Activated CD4-positive, alpha-beta T cell treated with anti-CD3 and anti-CD28 coated beads for 36 hours (primary cell): ENCODE measurements at regions not wholly inside any gene's neighbourhood (a gene's known extent, or its start where the extent isn't known, plus 50 kb on each side); places are given as distances from the start of the nearest gene placed in this dataset.

Experiments used
- ATAC-seq: fragments of 200-7000 bp; cut with Tn5 transposase; one replicate; pipeline ENCODE4 v1.10.0; 2021; ENCODE audit warnings: mild to moderate bottlenecking, moderate library complexity
- CTCF ChIA-PET: fragments of 350-600 bp; sonication (Branson Sonifier 250); formaldehyde crosslinking; loops from one replicate; lab custom pipeline; 2021; ENCODE audit warnings: antibody characterized with exemption; lab: Charles Lee
- POLR2A ChIA-PET: fragments of 350-600 bp; sonication (Branson Sonifier 250); formaldehyde crosslinking; loops from one replicate; lab custom pipeline; 2021; ENCODE audit warnings: antibody characterized with exemption, inconsistent platforms; lab: Charles Lee
- DNase-seq: peaks from one replicate; pipeline ENCODE4 v3.0.0-alpha.2; 2020
- H3K27ac Mint-ChIP-seq: one replicate; pipeline ENCODE4 v1.8.0; 2021; ENCODE audit warnings: mixed read lengths
- H3K27me3 Mint-ChIP-seq: one replicate; pipeline ENCODE4 v1.8.0; 2021; ENCODE audit warnings: mixed read lengths
- H3K36me3 Mint-ChIP-seq: one replicate; pipeline ENCODE4 v1.8.0; 2021; ENCODE audit warnings: low read depth, mixed read lengths
- H3K4me1 Mint-ChIP-seq: one replicate; pipeline ENCODE4 v1.8.0; 2021; ENCODE audit warnings: mixed read lengths
- H3K4me3 Mint-ChIP-seq: one replicate; pipeline ENCODE4 v1.8.0; 2021; ENCODE audit warnings: mild to moderate bottlenecking, moderate library complexity, mixed read lengths
- H3K9me3 Mint-ChIP-seq: one replicate; pipeline ENCODE4 v1.8.0; 2021; ENCODE audit warnings: low read depth, mixed read lengths
- intact Hi-C, 2 experiments: fragments of 100-400 bp; cut with DNase I in 1 of 2; cut with micrococcal nuclease in 1 of 2; formaldehyde crosslinking; loops; one replicate each; pipeline versions ENCODE4 v1.14.2 to v1.15.1; 2022 to 2024; cut with DNase I, micrococcal nuclease

GRCh38 chr9:107715740-107716139 is 226.2 kb upstream of the KLF4 start:
- intact Hi-C loops: no loop called here
- no peak overlapping the region for H3K4me3 Mint-ChIP-seq
- H3K4me1 Mint-ChIP-seq: no peaks in the 10 kb centered on the region
- no peaks in the 10 kb centered on the region for H3K36me3 Mint-ChIP-seq
- CTCF ChIA-PET: no interaction called here
- no peaks in the 10 kb centered on the region for H3K9me3 Mint-ChIP-seq
- DNase-seq (no peak), ATAC-seq (no peak)
- POLR2A ChIA-PET: no interaction called here
- H3K27me3 Mint-ChIP-seq: peaks cover 4% of the 10 kb centered on the region
- H3K27ac Mint-ChIP-seq: no peak overlapping the region

DNA sequence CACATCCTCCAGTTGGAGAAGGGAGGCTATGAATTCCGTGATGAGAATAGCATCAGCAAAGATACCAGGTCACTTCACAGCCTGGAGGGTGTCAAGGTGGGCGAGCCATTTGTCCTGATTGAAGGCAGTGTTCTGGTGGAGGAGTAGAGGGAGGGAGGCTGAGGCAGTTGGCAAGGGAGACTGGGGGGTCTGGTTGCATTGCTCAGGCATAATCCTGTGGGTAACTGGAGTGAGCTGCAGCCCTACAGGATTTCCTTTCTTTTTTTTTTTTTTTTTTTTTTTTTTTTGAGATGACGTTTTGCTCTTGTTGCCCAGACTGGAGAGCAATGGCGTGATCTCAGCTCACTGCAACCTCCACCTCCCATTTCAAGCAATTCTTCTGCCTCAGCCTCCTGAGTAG is 223.9 kb upstream of the KLF4 start:
- H3K4me1 Mint-ChIP-seq: no peaks in the 10 kb centered on the region
- intact Hi-C loops: no loop called here
- H3K27ac Mint-ChIP-seq: no peak overlapping the region
- H3K36me3 Mint-ChIP-seq: no peaks in the 10 kb centered on the region
- peaks cover 4% of the 10 kb centered on the region for H3K27me3 Mint-ChIP-seq
- H3K4me3 Mint-ChIP-seq: no peak overlapping the region
- ATAC-seq: no peak
- no peaks in the 10 kb centered on the region for H3K9me3 Mint-ChIP-seq
- no peak for DNase-seq
- ChIA-PET POLR2A (no interaction called here), CTCF (no interaction called here)

GRCh38 chr9:107712390-107712789 is 222.8 kb upstream of the KLF4 start:
- H3K36me3 Mint-ChIP-seq: no peaks in the 10 kb centered on the region
- H3K9me3 Mint-ChIP-seq: no peaks in the 10 kb centered on the region
- ChIA-PET CTCF (no interaction called here), POLR2A (no interaction called here)
- ATAC-seq (peak; percentile 23), DNase-seq (peak; percentile 5)
- no peak overlapping the region for H3K4me3 Mint-ChIP-seq
- H3K27ac Mint-ChIP-seq: no peak overlapping the region
- intact Hi-C loops: no loop called here
- H3K27me3 Mint-ChIP-seq: peaks cover 4% of the 10 kb centered on the region
- no peaks in the 10 kb centered on the region for H3K4me1 Mint-ChIP-seq

DNA sequence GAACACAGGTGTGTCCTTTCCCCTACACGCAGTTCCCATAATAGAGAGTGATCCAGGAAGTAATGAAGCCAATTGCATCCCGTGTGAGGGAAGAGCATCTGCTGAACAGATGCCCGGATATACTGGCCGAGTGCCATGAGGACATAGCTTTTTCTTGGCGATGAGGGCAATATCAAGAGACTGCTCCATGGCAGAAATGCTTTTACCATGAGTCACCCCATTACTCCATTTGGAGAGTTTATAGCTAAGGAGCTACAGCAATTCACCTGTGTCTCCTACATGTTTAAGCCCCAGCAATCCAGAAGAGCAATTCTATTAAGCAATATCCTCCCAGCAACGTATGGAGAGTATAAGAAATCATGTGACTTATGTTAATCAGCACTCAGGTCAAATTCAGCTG is 222.0 kb upstream of the KLF4 start:
- Mint-ChIP-seq H3K27me3 (peaks cover 4% of the 10 kb centered on the region), H3K36me3 (no peaks in the 10 kb centered on the region), H3K4me1 (no peaks in the 10 kb centered on the region), H3K4me3 (no peak overlapping the region), H3K9me3 (no peaks in the 10 kb centered on the region), H3K27ac (no peak overlapping the region)
- ChIA-PET POLR2A (no interaction called here), CTCF (no interaction called here)
- intact Hi-C loops: no loop called here
- ATAC-seq (no peak), DNase-seq (no peak)

DNA sequence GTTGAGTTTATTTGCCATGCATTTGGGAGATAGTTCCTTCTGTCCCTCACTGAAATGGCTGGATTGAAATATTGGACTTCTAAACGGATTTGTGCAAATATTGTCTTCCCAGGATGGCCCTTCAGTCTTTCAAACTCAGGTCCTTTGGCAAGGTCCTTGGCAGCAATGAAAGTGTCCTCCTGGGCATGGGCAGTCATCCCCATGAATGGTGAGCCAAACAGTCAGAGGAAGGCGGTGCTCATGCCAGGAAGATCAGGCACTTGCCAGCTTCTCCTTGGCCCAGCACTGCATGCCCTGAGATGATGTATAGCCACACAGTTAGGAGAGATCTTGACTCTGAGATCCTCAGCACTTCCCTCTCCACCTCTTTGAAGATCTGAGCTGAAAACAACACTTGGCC is 221.4 kb upstream of the KLF4 start:
- ATAC-seq: no peak
- no peaks in the 10 kb centered on the region for H3K36me3 Mint-ChIP-seq
- ChIA-PET POLR2A (no interaction called here), CTCF (no interaction called here)
- no peaks in the 10 kb centered on the region for H3K4me1 Mint-ChIP-seq
- no peak overlapping the region for H3K4me3 Mint-ChIP-seq
- peaks cover 4% of the 10 kb centered on the region for H3K27me3 Mint-ChIP-seq
- no peak overlapping the region for H3K27ac Mint-ChIP-seq
- H3K9me3 Mint-ChIP-seq: no peaks in the 10 kb centered on the region
- intact Hi-C loops: no loop called here
- no peak for DNase-seq

DNA sequence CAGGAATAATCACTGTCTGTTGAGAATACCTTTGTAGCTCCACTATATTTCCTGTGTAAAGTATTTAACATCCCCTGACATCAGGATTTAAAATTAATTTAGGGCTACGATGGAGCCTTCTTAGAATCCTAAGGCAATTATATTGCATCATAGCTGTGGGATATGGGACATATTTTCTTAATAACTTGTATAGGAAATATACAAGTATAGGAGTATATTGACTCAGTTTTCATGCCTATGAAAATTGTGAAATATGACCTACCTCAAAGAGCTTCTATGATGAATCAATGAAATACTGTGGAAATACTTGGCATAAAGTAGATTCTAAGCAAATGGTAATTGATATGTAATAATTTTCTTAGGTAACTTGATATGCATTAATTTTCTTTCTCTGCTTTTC is 221.0 kb upstream of the KLF4 start:
- H3K27ac Mint-ChIP-seq: no peak overlapping the region
- peaks cover 4% of the 10 kb centered on the region for H3K27me3 Mint-ChIP-seq
- no peaks in the 10 kb centered on the region for H3K9me3 Mint-ChIP-seq
- ChIA-PET CTCF (no interaction called here), POLR2A (no interaction called here)
- no peak overlapping the region for H3K4me3 Mint-ChIP-seq
- H3K4me1 Mint-ChIP-seq: no peaks in the 10 kb centered on the region
- intact Hi-C loops: no loop called here
- no peaks in the 10 kb centered on the region for H3K36me3 Mint-ChIP-seq
- ATAC-seq (no peak), DNase-seq (no peak)

DNA sequence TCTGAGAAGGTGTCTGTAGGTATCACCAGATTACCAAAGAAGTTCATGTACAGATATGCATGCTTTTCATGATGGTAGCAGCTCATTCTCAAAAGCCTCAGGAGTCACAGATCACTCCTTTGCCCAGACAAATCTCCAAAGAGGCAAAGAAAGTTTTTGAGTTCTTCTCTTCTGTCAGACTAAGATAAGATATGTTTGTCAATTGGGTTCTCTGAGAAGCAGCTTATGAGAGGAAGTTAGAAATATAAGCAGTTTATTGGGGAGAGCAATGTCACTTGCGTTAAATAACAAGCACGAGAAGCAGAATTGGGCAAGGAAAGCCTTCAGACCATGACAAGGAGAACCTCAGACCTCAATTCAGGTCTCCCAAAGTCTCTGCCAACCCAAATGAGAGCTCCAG is 219.2 kb upstream of the KLF4 start:
- CTCF ChIA-PET: interaction anchor here (0.9 kb wide), 1 partner anchor 286 kb away, joined by 3 read pairs; no protein-coding TSS in a partner anchor
- intact Hi-C loops: no loop called here
- Mint-ChIP-seq H3K36me3 (no peaks in the 10 kb centered on the region), H3K4me1 (no peaks in the 10 kb centered on the region), H3K27ac (no peak overlapping the region), H3K27me3 (peaks cover 4% of the 10 kb centered on the region), H3K9me3 (no peaks in the 10 kb centered on the region), H3K4me3 (no peak overlapping the region)
- no peak for ATAC-seq
- POLR2A ChIA-PET: no interaction called here
- no peak for DNase-seq

- DNase-seq: no peak
- Mint-ChIP-seq H3K36me3 (no peaks in the 10 kb centered on the region), H3K9me3 (no peaks in the 10 kb centered on the region), H3K4me3 (no peak overlapping the region), H3K4me1 (no peaks in the 10 kb centered on the region), H3K27me3 (no peaks in the 10 kb centered on the region), H3K27ac (no peak overlapping the region)
- intact Hi-C loops: no loop called here
- ATAC-seq: no peak
- ChIA-PET CTCF (no interaction called here), POLR2A (no interaction called here)
These were observed 218.4 kb upstream of the KLF4 start for GRCh38 chr9:107707915-107708441.

GRCh38 chr9:107707428-107707837 is 217.9 kb upstream of the KLF4 start:
- ChIA-PET POLR2A (no interaction called here), CTCF (no interaction called here)
- DNase-seq (no peak), ATAC-seq (no peak)
- intact Hi-C loops: no loop called here
- Mint-ChIP-seq H3K27ac (no peak overlapping the region), H3K4me1 (no peaks in the 10 kb centered on the region), H3K27me3 (no peaks in the 10 kb centered on the region), H3K4me3 (no peak overlapping the region), H3K9me3 (no peaks in the 10 kb centered on the region), H3K36me3 (no peaks in the 10 kb centered on the region)

DNA sequence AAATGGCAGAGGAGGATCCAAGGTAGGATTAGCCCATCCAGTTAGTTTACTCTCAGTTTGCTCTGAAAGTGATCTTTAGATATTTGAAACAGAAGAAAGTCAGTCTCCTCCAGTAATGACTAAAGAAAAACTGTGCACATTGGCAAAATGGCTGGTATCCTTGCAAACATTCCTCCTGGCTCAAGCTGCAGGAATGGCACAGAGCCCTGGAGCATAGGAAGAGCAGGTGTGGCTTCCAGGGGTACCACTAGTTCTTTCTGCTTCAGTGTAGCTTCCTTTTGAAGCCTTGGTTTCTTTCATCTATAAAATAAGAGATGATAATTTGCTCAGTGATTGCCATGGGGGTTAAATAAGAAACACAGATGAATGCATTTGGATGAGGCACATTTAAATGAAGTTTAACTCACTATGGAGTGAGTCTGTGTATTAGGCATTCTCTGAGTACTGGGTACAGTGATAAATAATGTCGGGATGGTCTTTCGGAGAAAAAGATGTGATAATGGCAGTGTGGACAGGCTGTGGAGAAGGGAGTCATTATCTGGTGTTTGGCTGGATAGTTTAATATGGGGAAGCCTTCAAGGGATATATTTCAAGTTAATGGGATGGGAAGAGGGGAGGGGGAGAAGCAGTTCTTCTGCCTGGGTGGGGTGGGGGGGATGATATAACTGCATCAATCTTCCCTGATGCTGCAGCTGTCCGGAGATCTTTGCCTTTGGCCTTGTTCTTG is 217.3 kb upstream of the KLF4 start:
- Mint-ChIP-seq H3K36me3 (no peaks in the 10 kb centered on the region), H3K4me1 (no peaks in the 10 kb centered on the region), H3K4me3 (no peak overlapping the region), H3K27me3 (peaks cover 2% of the 10 kb centered on the region), H3K9me3 (no peaks in the 10 kb centered on the region), H3K27ac (no peak overlapping the region)
- intact Hi-C loops: no loop called here
- ChIA-PET CTCF (no interaction called here), POLR2A (no interaction called here)
- DNase-seq (no peak), ATAC-seq (no peak)

GRCh38 chr9:107705521-107705920 is 216.0 kb upstream of the KLF4 start:
- no peak overlapping the region for H3K27ac Mint-ChIP-seq

DNA sequence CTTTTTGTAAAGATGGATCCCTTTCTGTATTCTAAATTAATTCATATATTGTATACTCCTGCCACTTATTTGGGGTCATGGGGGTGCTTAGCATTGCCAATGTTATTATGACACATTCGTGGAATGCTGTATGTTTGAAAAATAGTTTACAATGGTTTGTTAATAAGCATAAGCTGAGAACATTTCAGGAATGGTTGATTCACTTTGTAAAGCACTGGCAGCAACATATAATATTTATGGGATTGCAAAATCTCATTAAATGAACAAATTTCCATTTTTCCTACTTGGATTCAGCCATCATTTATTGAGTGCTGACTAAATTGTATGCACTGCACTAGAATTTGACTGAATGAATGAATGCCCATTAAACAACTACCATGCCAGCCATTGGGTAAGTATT is 215.2 kb upstream of the KLF4 start:
- peaks cover 2% of the 10 kb centered on the region for H3K27me3 Mint-ChIP-seq
- intact Hi-C loops: no loop called here
- H3K36me3 Mint-ChIP-seq: no peaks in the 10 kb centered on the region
- CTCF ChIA-PET: interaction anchor here (0.6 to 0.7 kb wide), 3 partner anchors 15 to 88 kb away, joined by 3 read pairs; no protein-coding TSS in a partner anchor
- DNase-seq: no peak
- no peak for ATAC-seq
- POLR2A ChIA-PET: no interaction called here
- no peaks in the 10 kb centered on the region for H3K9me3 Mint-ChIP-seq
- no peak overlapping the region for H3K4me3 Mint-ChIP-seq
- no peaks in the 10 kb centered on the region for H3K4me1 Mint-ChIP-seq
- no peak overlapping the region for H3K27ac Mint-ChIP-seq

More at GRCh38 chr9:107705521-107705920, 216.0 kb upstream of the KLF4 start:
- H3K4me3 Mint-ChIP-seq: no peak overlapping the region
- POLR2A ChIA-PET: no interaction called here
- CTCF ChIA-PET: no interaction called here
- H3K9me3 Mint-ChIP-seq: no peaks in the 10 kb centered on the region
- H3K27me3 Mint-ChIP-seq: peaks cover 2% of the 10 kb centered on the region
- DNase-seq (no peak), ATAC-seq (no peak)
- intact Hi-C loops: no loop called here
- H3K36me3 Mint-ChIP-seq: no peaks in the 10 kb centered on the region
- H3K4me1 Mint-ChIP-seq: no peaks in the 10 kb centered on the region
